ENCODE measurements at regions not wholly inside any gene's neighbourhood (a gene's known extent, or its start where the extent isn't known, plus 50 kb on each side); places are given as distances from the start of the nearest gene placed in this dataset.

DNA sequence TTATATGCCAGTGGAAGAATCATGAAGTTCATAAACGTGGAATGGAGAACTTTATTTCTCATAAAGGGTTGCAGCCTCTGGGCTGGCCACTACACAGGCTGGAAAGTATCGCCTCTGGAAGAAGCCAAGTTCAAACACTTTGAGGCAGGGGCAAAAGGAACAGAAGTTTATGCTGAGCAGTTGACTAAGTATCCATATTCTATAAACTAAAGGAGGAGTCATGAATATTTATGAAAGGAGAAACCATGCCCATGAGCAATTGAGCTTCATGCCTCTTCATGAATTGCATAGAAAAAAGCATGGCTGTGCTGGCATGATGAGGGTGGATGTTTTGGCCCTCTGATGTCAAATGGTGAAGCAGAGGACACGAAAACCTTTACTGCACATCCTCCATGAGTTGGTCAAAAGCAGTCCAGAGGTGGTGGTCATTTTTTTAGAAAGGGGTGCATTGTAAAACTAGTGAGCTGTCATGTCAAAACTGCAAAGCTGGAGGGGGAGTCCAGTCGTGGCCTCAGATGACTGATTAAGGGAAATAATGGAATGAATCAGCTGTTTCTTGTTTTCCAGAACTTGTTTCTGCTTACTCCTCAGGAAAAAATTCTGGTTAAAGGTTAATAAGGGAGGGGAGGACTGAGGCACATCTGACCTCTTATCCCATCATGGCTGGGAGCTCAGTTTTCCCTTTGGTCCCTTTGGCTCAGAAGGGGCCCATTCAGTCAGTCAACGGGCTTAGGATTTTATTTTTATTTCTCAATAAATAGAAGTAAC is 276.7 kb downstream of the CHL1 start:
- TF ChIP-seq POLR2A (IDR thresholded peaks at IDR 0.05; ENCODE audit: low read length) (no peak), GATA1 (IDR thresholded peaks at IDR 0.05; ENCODE audit: low read depth, low read length) (no peak)

Data from erythroblast (primary cell).